A549 (cell line): ENCODE measurements at regions not wholly inside any gene's neighbourhood (a gene's known extent, or its start where the extent isn't known, plus 50 kb on each side); places are given as distances from the start of the nearest gene placed in this dataset.

ENCODE experiments used
- BHLHE40 ChIP-seq: IDR thresholded peaks from 2 replicates; pipeline ENCODE4 v1.6.1; 2012; ENCODE audit warnings: low read depth, low read length, inconsistent platforms
- CBX8 ChIP-seq: fragments of 200-600 bp; sonication (generic); IDR thresholded peaks from 2 replicates; pipeline ENCODE4 v1.6.1; 2016
- EP300 ChIP-seq, 2 experiments: fragments of >200 bp; sonication (Bioruptor Twin); formaldehyde crosslinking; IDR thresholded peaks; 2 replicates in 1 of 2; 3 replicates in 1 of 2; pipeline ENCODE4 v1.6.1; 2016 to 2017
- MAFK ChIP-seq: fragments of 450-650 bp; IDR thresholded peaks from 2 replicates; pipeline ENCODE4 v1.6.1; 2014; ENCODE audit not compliant: partially characterized antibody
- MAZ ChIP-seq: fragments of 150-350 bp; IDR thresholded peaks from 2 replicates; pipeline ENCODE4 v1.6.1; 2014; ENCODE audit warnings: antibody characterized with exemption, low read depth, low read length, borderline replicate concordance
- SMC3 ChIP-seq: fragments of >200 bp; sonication (Bioruptor Twin); formaldehyde crosslinking; IDR thresholded peaks from 3 replicates; pipeline ENCODE4 v1.6.1; 2018; ENCODE audit warnings: inconsistent platforms
- SREBF2 ChIP-seq: fragments of 450-650 bp; IDR thresholded peaks from 2 replicates; pipeline ENCODE4 v1.6.1; 2014; ENCODE audit warnings: mild to moderate bottlenecking, moderate library complexity
- TF ChIP-seq, protein P1 (sequence below): fragments of >200 bp; sonication (Bioruptor Twin); formaldehyde crosslinking; IDR thresholded peaks from 3 replicates; pipeline ENCODE4 v1.5.1; 2016
- TF ChIP-seq, protein P2 (sequence below): fragments of 150-350 bp; IDR thresholded peaks from 2 replicates; pipeline ENCODE4 v1.6.1; 2014; ENCODE audit warnings: low read depth, mild to moderate bottlenecking, low read length

GRCh38 chr20:41704896-41705295 is 86.7 kb upstream of the CHD6 start:
- TF ChIP-seq, protein P1, sequence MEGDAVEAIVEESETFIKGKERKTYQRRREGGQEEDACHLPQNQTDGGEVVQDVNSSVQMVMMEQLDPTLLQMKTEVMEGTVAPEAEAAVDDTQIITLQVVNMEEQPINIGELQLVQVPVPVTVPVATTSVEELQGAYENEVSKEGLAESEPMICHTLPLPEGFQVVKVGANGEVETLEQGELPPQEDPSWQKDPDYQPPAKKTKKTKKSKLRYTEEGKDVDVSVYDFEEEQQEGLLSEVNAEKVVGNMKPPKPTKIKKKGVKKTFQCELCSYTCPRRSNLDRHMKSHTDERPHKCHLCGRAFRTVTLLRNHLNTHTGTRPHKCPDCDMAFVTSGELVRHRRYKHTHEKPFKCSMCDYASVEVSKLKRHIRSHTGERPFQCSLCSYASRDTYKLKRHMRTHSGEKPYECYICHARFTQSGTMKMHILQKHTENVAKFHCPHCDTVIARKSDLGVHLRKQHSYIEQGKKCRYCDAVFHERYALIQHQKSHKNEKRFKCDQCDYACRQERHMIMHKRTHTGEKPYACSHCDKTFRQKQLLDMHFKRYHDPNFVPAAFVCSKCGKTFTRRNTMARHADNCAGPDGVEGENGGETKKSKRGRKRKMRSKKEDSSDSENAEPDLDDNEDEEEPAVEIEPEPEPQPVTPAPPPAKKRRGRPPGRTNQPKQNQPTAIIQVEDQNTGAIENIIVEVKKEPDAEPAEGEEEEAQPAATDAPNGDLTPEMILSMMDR, result no peak
- no peak for TF ChIP-seq EP300 (IDR thresholded peaks at IDR 0.05)
- no peak for TF ChIP-seq MAZ
- TF ChIP-seq, protein P2, sequence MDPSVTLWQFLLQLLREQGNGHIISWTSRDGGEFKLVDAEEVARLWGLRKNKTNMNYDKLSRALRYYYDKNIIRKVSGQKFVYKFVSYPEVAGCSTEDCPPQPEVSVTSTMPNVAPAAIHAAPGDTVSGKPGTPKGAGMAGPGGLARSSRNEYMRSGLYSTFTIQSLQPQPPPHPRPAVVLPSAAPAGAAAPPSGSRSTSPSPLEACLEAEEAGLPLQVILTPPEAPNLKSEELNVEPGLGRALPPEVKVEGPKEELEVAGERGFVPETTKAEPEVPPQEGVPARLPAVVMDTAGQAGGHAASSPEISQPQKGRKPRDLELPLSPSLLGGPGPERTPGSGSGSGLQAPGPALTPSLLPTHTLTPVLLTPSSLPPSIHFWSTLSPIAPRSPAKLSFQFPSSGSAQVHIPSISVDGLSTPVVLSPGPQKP, result no peak
- no peak for TF ChIP-seq CBX8
- TF ChIP-seq BHLHE40, result no peak
- TF ChIP-seq MAFK, result no peak
- TF ChIP-seq SMC3, result no peak
- TF ChIP-seq SREBF2, result no peak
